ENCODE measurements at regions not wholly inside any gene's neighbourhood (a gene's known extent, or its start where the extent isn't known, plus 50 kb on each side); places are given as distances from the start of the nearest gene placed in this dataset.

- no peak for TF ChIP-seq CTCF (IDR thresholded peaks at IDR 0.05)
- Histone ChIP-seq H3K9me3 (no peaks in the 10 kb centered on the region), H3K27me3 (replicated peaks; ENCODE audit: insufficient read depth) (no peaks in the 10 kb centered on the region), H3K4me1 (ENCODE audit: control insufficient read depth in 1 of 2, low read depth in 2 of 2) (no peaks in the 10 kb centered on the region), H3K4me3 (no peak overlapping the region), H3K36me3 (no peaks in the 10 kb centered on the region), H3K27ac (no peak overlapping the region)
- ATAC-seq (ENCODE audit: insufficient number of reproducible peaks, low FRiP score, low read depth) (no peak), DNase-seq (ENCODE audit: low spot score) (no peak)
Measured at GRCh38 chr2:122491011-122491410, 735.6 kb downstream of the TSN start.

- TF ChIP-seq CTCF (IDR thresholded peaks at IDR 0.05): no peak
- no peak for DNase-seq (ENCODE audit: low spot score)
- H3K4me1 ChIP-seq (ENCODE audit: control insufficient read depth in 1 of 2, low read depth in 2 of 2): no peaks in the 10 kb centered on the region
- no peak overlapping the region for H3K27ac ChIP-seq
- ATAC-seq (ENCODE audit: insufficient number of reproducible peaks, low FRiP score, low read depth): no peak
- H3K9me3 ChIP-seq: no peaks in the 10 kb centered on the region
- H3K27me3 ChIP-seq (replicated peaks; ENCODE audit: insufficient read depth): no peaks in the 10 kb centered on the region
- H3K36me3 ChIP-seq: no peaks in the 10 kb centered on the region
- H3K4me3 ChIP-seq: no peak overlapping the region
Measured at GRCh38 chr2:122500316-122501105, 745.1 kb downstream of the TSN start.

DNA sequence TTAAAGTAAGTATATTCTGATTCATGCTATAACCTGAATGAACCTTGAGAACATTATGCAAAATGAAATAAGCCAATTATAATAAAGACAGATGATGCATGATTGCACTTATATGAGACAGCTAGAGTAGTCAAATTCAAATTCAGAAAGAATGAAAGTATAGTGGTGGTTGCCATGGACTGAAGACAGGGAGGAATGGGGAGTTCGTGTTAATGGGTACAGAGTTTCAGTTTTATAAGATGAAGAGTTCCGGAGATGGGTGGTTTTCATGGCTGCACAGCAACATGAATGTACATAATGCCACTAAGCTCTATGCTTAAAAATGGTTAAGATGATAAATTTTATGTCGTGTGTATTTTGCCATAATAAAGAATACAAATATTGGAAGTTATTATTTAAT, 751.2 kb downstream of the TSN start:
- no peaks in the 10 kb centered on the region for H3K4me1 ChIP-seq (ENCODE audit: control insufficient read depth in 1 of 2, low read depth in 2 of 2)
- no peak overlapping the region for H3K27ac ChIP-seq
- no peaks in the 10 kb centered on the region for H3K36me3 ChIP-seq
- H3K9me3 ChIP-seq: no peaks in the 10 kb centered on the region
- ATAC-seq (ENCODE audit: insufficient number of reproducible peaks, low FRiP score, low read depth): no peak
- no peak overlapping the region for H3K4me3 ChIP-seq
- no peak for DNase-seq (ENCODE audit: low spot score)
- no peaks in the 10 kb centered on the region for H3K27me3 ChIP-seq (replicated peaks; ENCODE audit: insufficient read depth)
- TF ChIP-seq CTCF (IDR thresholded peaks at IDR 0.05): no peak

DNA sequence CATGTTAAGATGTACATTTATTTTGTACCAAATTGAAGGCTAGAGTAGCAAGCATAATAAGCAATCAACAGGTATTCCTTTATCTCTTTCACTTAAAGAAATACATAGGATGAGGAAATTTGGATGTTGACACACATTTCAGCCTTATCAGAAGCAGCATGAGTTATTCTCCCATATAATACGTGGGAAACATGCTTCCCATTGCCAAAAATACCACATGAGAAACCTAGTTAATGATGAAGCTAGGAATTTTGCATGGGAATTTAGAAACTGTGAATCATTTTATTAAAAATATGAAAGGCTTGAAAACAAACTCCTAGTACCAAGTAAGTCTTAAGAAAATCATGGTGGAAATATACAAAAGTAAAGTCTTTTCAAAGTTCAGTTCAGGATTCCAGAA, 751.8 kb downstream of the TSN start:
- TF ChIP-seq CTCF (IDR thresholded peaks at IDR 0.05): no peak
- DNase-seq (ENCODE audit: low spot score) (no peak), ATAC-seq (ENCODE audit: insufficient number of reproducible peaks, low FRiP score, low read depth) (no peak)
- H3K27me3 ChIP-seq (replicated peaks; ENCODE audit: insufficient read depth): no peaks in the 10 kb centered on the region
- H3K27ac ChIP-seq: no peak overlapping the region
- H3K4me1 ChIP-seq (ENCODE audit: control insufficient read depth in 1 of 2, low read depth in 2 of 2): no peaks in the 10 kb centered on the region
- no peaks in the 10 kb centered on the region for H3K9me3 ChIP-seq
- no peak overlapping the region for H3K4me3 ChIP-seq
- no peaks in the 10 kb centered on the region for H3K36me3 ChIP-seq

GRCh38 chr2:122512091-122512490, 756.6 kb downstream of the TSN start:
- Histone ChIP-seq H3K27ac (no peak overlapping the region), H3K9me3 (no peaks in the 10 kb centered on the region), H3K4me1 (ENCODE audit: control insufficient read depth in 1 of 2, low read depth in 2 of 2) (no peaks in the 10 kb centered on the region), H3K36me3 (no peaks in the 10 kb centered on the region), H3K27me3 (replicated peaks; ENCODE audit: insufficient read depth) (no peaks in the 10 kb centered on the region), H3K4me3 (no peak overlapping the region)
- TF ChIP-seq CTCF (IDR thresholded peaks at IDR 0.05): no peak
- DNase-seq (ENCODE audit: low spot score): no peak
- no peak for ATAC-seq (ENCODE audit: insufficient number of reproducible peaks, low FRiP score, low read depth)
